ENCODE measurements at regions not wholly inside any gene's neighbourhood (a gene's known extent, or its start where the extent isn't known, plus 50 kb on each side); places are given as distances from the start of the nearest gene placed in this dataset.
A peak's percentile ranks its signal among the peaks of the same experiment; 100 is the strongest.

DNA sequence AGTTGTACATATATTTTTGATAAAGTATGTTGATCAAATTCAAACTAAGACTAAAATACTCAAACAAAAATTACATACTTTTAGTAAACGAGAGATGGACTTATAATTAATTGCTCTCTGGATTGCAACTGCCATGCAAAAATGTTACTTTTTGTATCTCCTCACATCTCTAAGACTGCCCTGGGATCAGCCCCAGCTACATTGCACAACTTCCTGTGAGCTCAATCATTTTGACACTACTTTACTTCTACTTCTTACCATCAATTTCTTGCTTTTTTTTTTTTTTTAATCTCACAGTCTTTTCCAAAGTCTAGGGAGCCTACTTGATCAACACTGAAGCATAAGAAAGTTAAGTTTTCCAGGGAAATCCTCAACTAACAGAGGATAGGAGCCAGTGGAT, 506.0 kb upstream of the CDH10 start:
- H3K79me2 ChIP-seq (ENCODE audit: low read length): no peaks in the 10 kb centered on the region

GRCh38 chr5:25128606-25129005, 483.8 kb upstream of the CDH10 start:
- no peak overlapping the region for H2AFZ ChIP-seq (ENCODE audit: low read length)
- H3K9ac ChIP-seq (ENCODE audit: low read length): no peak overlapping the region
- H3K27ac ChIP-seq (ENCODE audit: low read length): no peak overlapping the region
- ATAC-seq (no peak), DNase-seq (no peak)
- no peak overlapping the region for H3K4me3 ChIP-seq (ENCODE audit: low read length)
- H3K27me3 ChIP-seq (ENCODE audit: low read length): no peaks in the 10 kb centered on the region
- no peaks in the 10 kb centered on the region for H3K9me3 ChIP-seq (ENCODE audit: low read length)
- no peaks in the 10 kb centered on the region for H3K9me2 ChIP-seq (replicated peaks; ENCODE audit: low read length)
- H3K4me2 ChIP-seq (ENCODE audit: low read length): no peak overlapping the region
- intact Hi-C loops (cut with micrococcal nuclease): no loop called here
- CTCF ChIA-PET: no interaction called here
- POLR2A ChIA-PET (ENCODE audit: unreplicated experiment): no interaction called here
- H3K4me1 ChIP-seq (ENCODE audit: insufficient read depth, low read length): no peaks in the 10 kb centered on the region
- H3K36me3 ChIP-seq (ENCODE audit: low read depth, low read length): no peaks in the 10 kb centered on the region
- no peaks in the 10 kb centered on the region for H3F3A ChIP-seq (ENCODE audit: low read length, unreplicated experiment)
- H3K79me2 ChIP-seq (ENCODE audit: low read length): no peaks in the 10 kb centered on the region
- no peak for TF ChIP-seq EZH2 (IDR thresholded peaks at IDR 0.05; ENCODE audit: low read length, unreplicated experiment)
- no peak for TF ChIP-seq EZH2phosphoT487 (IDR thresholded peaks at IDR 0.05; ENCODE audit: borderline replicate concordance, low read length)
- no peak for TF ChIP-seq CTCF (conservative IDR thresholded peaks at IDR 0.05; ENCODE audit: low read depth, low read length)
- no peaks in the 10 kb centered on the region for H4K20me1 ChIP-seq (ENCODE audit: low read length)
- no TSS peak for BruUV-seq (replicated peaks)

More for the DNA sequence above, 506.0 kb upstream of the CDH10 start:
- Histone ChIP-seq H3K27ac (ENCODE audit: low read length) (no peak overlapping the region), H3K36me3 (ENCODE audit: low read depth, low read length) (no peaks in the 10 kb centered on the region), H4K20me1 (ENCODE audit: low read length) (no peaks in the 10 kb centered on the region), H3K4me1 (ENCODE audit: insufficient read depth, low read length) (no peaks in the 10 kb centered on the region), H3K27me3 (ENCODE audit: low read length) (no peaks in the 10 kb centered on the region), H3K4me2 (ENCODE audit: low read length) (no peak overlapping the region), H2AFZ (ENCODE audit: low read length) (no peak overlapping the region), H3K9me3 (ENCODE audit: low read length) (no peaks in the 10 kb centered on the region), H3K4me3 (ENCODE audit: low read length) (no peak overlapping the region), H3K9ac (ENCODE audit: low read length) (no peak overlapping the region), H3F3A (ENCODE audit: low read length, unreplicated experiment) (no peaks in the 10 kb centered on the region), H3K9me2 (replicated peaks; ENCODE audit: low read length) (0 out of 2 replicates have a peak, but pooled peaks cover 3% of the 10 kb centered on the region)
- TF ChIP-seq EZH2 (IDR thresholded peaks at IDR 0.05; ENCODE audit: low read length, unreplicated experiment): no peak
- no peak for TF ChIP-seq EZH2phosphoT487 (IDR thresholded peaks at IDR 0.05; ENCODE audit: borderline replicate concordance, low read length)
- intact Hi-C loops (cut with micrococcal nuclease): no loop called here
- ChIA-PET CTCF (no interaction called here), POLR2A (ENCODE audit: unreplicated experiment) (interaction anchor here (0.6 kb wide), 1 partner anchor 119 kb away, joined by 14 read pairs; no protein-coding TSS in a partner anchor)
- DNase-seq: no peak
- ATAC-seq: no peak
- no TSS peak for BruUV-seq (replicated peaks)

GRCh38 chr5:25119650-25120049, 474.9 kb upstream of the CDH10 start:
- TF ChIP-seq EZH2 (IDR thresholded peaks at IDR 0.05; ENCODE audit: low read length, unreplicated experiment) (no peak), CTCF (conservative IDR thresholded peaks at IDR 0.05; ENCODE audit: low read depth, low read length) (peak; percentile 60)
- H3K27ac ChIP-seq (ENCODE audit: low read length): no peak overlapping the region
- ChIA-PET POLR2A (ENCODE audit: unreplicated experiment) (no interaction called here), CTCF (interaction anchor here (0.5 kb wide), 1 partner anchor 906 kb away, joined by 3 read pairs; no protein-coding TSS in a partner anchor)
- no peaks in the 10 kb centered on the region for H3K9me3 ChIP-seq (ENCODE audit: low read length)
- H3K4me2 ChIP-seq (ENCODE audit: low read length): no peak overlapping the region
- no peaks in the 10 kb centered on the region for H3F3A ChIP-seq (ENCODE audit: low read length, unreplicated experiment)
- no peaks in the 10 kb centered on the region for H4K20me1 ChIP-seq (ENCODE audit: low read length)
- H3K36me3 ChIP-seq (ENCODE audit: low read depth, low read length): no peaks in the 10 kb centered on the region
- no peaks in the 10 kb centered on the region for H3K4me1 ChIP-seq (ENCODE audit: insufficient read depth, low read length)
- peak; percentile 68 for DNase-seq
- intact Hi-C loops (cut with micrococcal nuclease): loop anchor here (2.0 kb wide), 1 partner anchor 15 kb away; no protein-coding TSS in a partner anchor
- no peaks in the 10 kb centered on the region for H3K27me3 ChIP-seq (ENCODE audit: low read length)
- peak; percentile 24; the same call in 1 of the 2 replicates for ATAC-seq
- no peak overlapping the region for H3K9ac ChIP-seq (ENCODE audit: low read length)
- H3K9me2 ChIP-seq (replicated peaks; ENCODE audit: low read length): no peaks in the 10 kb centered on the region
- 0 out of 2 replicates have a peak overlapping the region, but pooled peaks have one; percentile 57 for H2AFZ ChIP-seq (ENCODE audit: low read length)
- no TSS peak for BruUV-seq (replicated peaks)
- no peak overlapping the region for H3K4me3 ChIP-seq (ENCODE audit: low read length)
- no peaks in the 10 kb centered on the region for H3K79me2 ChIP-seq (ENCODE audit: low read length)
